Transverse colon (tissue), 4 donors: ENCODE measurements at regions not wholly inside any gene's neighbourhood (a gene's known extent, or its start where the extent isn't known, plus 50 kb on each side); places are given as distances from the start of the nearest gene placed in this dataset.

Source experiments
- CTCF ChIP-seq, 5 experiments: fragments of 200-600 bp in 3 of 5; fragments of 450-650 bp in 2 of 5; sonication (generic) in 3 of 5; IDR thresholded peaks; 1 replicate in 2 of 5; 2 replicates in 3 of 5; pipeline ENCODE4 v1.5.1; 2016 to 2017; ENCODE audit warnings: antibody characterized with exemption in 5 of 5, inconsistent platforms in 3 of 5, mild to moderate bottlenecking in 2 of 5, moderate library complexity in 1 of 5
- EP300 ChIP-seq: sonication (generic); formaldehyde crosslinking; IDR thresholded peaks from one replicate; pipeline ENCODE4 v1.6.1; 2017; ENCODE audit warnings: antibody characterized with exemption, low read depth
- POLR2A ChIP-seq: fragments of 450-650 bp; IDR thresholded peaks from one replicate; pipeline ENCODE4 v1.6.1; 2016; ENCODE audit warnings: antibody characterized with exemption, mild to moderate bottlenecking, moderate library complexity
- POLR2AphosphoS5 ChIP-seq, 3 donors: sonication (generic); formaldehyde crosslinking; IDR thresholded peaks; one replicate each; pipeline ENCODE4 v1.6.1; 2016; ENCODE audit warnings: antibody characterized with exemption in 3 of 3

DNA sequence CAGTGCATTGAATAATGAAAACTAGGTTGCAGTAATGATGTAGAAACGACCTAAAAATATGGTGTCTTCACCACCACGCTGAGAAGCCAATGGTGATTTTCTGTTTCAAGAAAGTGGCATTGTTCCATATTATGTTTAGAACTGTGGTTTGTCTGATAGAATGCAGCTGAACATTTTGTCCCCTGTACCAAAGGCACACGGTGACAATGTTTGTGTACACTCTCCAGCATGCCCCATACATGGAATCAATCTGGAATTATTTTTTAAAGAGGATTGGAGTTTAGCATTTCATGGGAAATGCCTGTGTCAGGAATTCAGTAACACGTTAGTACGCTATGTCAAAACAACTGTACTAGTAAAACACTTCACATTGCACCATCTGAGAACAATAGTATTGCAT, 237.4 kb upstream of the AUTS2 start:
- no peak for TF ChIP-seq POLR2AphosphoS5 (IDR thresholded peaks at IDR 0.05)
- no peak for TF ChIP-seq CTCF (IDR thresholded peaks at IDR 0.05)
- TF ChIP-seq POLR2A, result no peak
- no peak for TF ChIP-seq EP300
